ENCODE measurements at regions not wholly inside any gene's neighbourhood (a gene's known extent, or its start where the extent isn't known, plus 50 kb on each side); places are given as distances from the start of the nearest gene placed in this dataset.

- H2BK20ac ChIP-seq (ENCODE audit: low read length): no peak overlapping the region
- H4K8ac ChIP-seq (ENCODE audit: extremely low read depth, insufficient read depth, low read length): no peak overlapping the region
- no peak overlapping the region for H2AFZ ChIP-seq (ENCODE audit: low read length)
- H3K18ac ChIP-seq (ENCODE audit: extremely low read depth, low read length): no peak overlapping the region
- H3K27me3 ChIP-seq (replicated peaks in 1 of 4; ENCODE audit: control insufficient read depth in 3 of 4, extremely low read depth in 1 of 4, insufficient read depth in 3 of 4, low read length in 3 of 4): no peaks in the 10 kb centered on the region
- WGBS, 2 experiments (ENCODE audit: extremely low coverage in 1 of 2, insufficient coverage in 1 of 2, insufficient read length in 1 of 2, insufficient replicate concordance in 2 of 2, low coverage in 1 of 2, low lambda C conversion rate in 2 of 2, missing lambda C conversion rate in 1 of 2): 96% methylated on average over 6 of the region's 6 CpGs; no CpG with 5 or more reads in 1 of the 2 experiments
- H4K20me1 ChIP-seq (replicated peaks in 1 of 2; ENCODE audit: control insufficient read depth in 1 of 2, insufficient read depth in 2 of 2, low read length in 2 of 2): no peaks in the 10 kb centered on the region
- no peak overlapping the region for H3K4ac ChIP-seq (replicated peaks; ENCODE audit: insufficient read length, low read depth, low read length)
- no peak overlapping the region for H3K9ac ChIP-seq (replicated peaks in 1 of 4; ENCODE audit: extremely low read depth in 1 of 4, low read depth in 3 of 4, low read length in 3 of 4)
- CTCF ChIA-PET (ENCODE audit: partially characterized antibody): interaction anchor here (0.7 kb wide), 1 partner anchor 35 kb away, joined by 3 read pairs; no protein-coding TSS in a partner anchor
- no peak overlapping the region for H3K4me2 ChIP-seq (ENCODE audit: insufficient read depth in 1 of 2, low read depth in 2 of 2, low read length in 2 of 2)
- no peak overlapping the region for H4K91ac ChIP-seq (replicated peaks; ENCODE audit: insufficient read length, low read length)
- no peak overlapping the region for H3K23ac ChIP-seq (ENCODE audit: insufficient read length)
- H2AK5ac ChIP-seq (ENCODE audit: low read depth, low read length): no peak overlapping the region
- no peak for FAIRE-seq
- no peak for DNase-seq (ENCODE audit: low read depth in 1 of 2, low spot score in 2 of 2)
- H2BK120ac ChIP-seq (replicated peaks; ENCODE audit: low read depth, low read length): no peak overlapping the region
- H3K14ac ChIP-seq (ENCODE audit: insufficient read length): no peak overlapping the region
- H2BK5ac ChIP-seq (ENCODE audit: low read depth, low read length): no peak overlapping the region
- no peaks in the 10 kb centered on the region for H3K79me1 ChIP-seq (ENCODE audit: low read depth, low read length)
- no peak overlapping the region for H4K5ac ChIP-seq (ENCODE audit: insufficient read length, low read depth, low read length)
- H3K27ac ChIP-seq (ENCODE audit: low read depth, low read length): no peak overlapping the region
- H3K9me3 ChIP-seq (ENCODE audit: insufficient read depth in 2 of 2, low read depth in 1 of 2, low read length in 1 of 2): no peaks in the 10 kb centered on the region
- H2BK12ac ChIP-seq (ENCODE audit: low read depth, low read length): no peak overlapping the region
- H3K56ac ChIP-seq (replicated peaks; ENCODE audit: insufficient read length, low read depth, low read length): no peak overlapping the region
- no peak overlapping the region for H2BK15ac ChIP-seq (ENCODE audit: low read length)
- no peak overlapping the region for H3K4me3 ChIP-seq (ENCODE audit: extremely low read depth in 1 of 4, insufficient read depth in 2 of 4, low read depth in 3 of 4, low read length in 4 of 4)
- H3K23me2 ChIP-seq (ENCODE audit: low read depth, low read length): no peaks in the 10 kb centered on the region
- POLR2A ChIA-PET (ENCODE audit: partially characterized antibody): no interaction called here
- H3K79me2 ChIP-seq (ENCODE audit: control insufficient read depth in 1 of 2, insufficient read depth in 2 of 2, low read length in 2 of 2): no peaks in the 10 kb centered on the region
- H3K4me1 ChIP-seq (replicated peaks in 1 of 4; ENCODE audit: control insufficient read depth in 3 of 4, insufficient read depth in 4 of 4, low read length in 3 of 4): no peaks in the 10 kb centered on the region
- no peaks in the 10 kb centered on the region for H3K36me3 ChIP-seq (ENCODE audit: control insufficient read depth in 2 of 4, insufficient read depth in 4 of 4, low read length in 3 of 4)
- TF ChIP-seq MAFK (IDR thresholded peaks at IDR 0.05; ENCODE audit: low read depth, low read length): no peak
- no peak for TF ChIP-seq POLR2AphosphoS5 (IDR thresholded peaks at IDR 0.05; ENCODE audit: low read depth, low read length)
- no peak for TF ChIP-seq SIRT6 (IDR thresholded peaks at IDR 0.05; ENCODE audit: low read length)
- no peak for TF ChIP-seq TAF7 (optimal IDR thresholded peaks at IDR 0.05; ENCODE audit: borderline replicate concordance, low read depth, low read length)
- no peak for TF ChIP-seq RBBP5 (IDR thresholded peaks at IDR 0.05; ENCODE audit: borderline replicate concordance, low read depth, low read length)
- no peak for TF ChIP-seq GTF2F1 (IDR thresholded peaks at IDR 0.05; ENCODE audit: borderline replicate concordance, low read depth, low read length)
- TF ChIP-seq CREB1 (IDR thresholded peaks at IDR 0.05): no peak
- no peak for TF ChIP-seq EZH2 (IDR thresholded peaks at IDR 0.05; ENCODE audit: low read depth, low read length, severe bottlenecking)
- no peak for TF ChIP-seq GABPA (IDR thresholded peaks at IDR 0.05; ENCODE audit: borderline replicate concordance, insufficient read depth, low read length)
- no peak for TF ChIP-seq SIN3A (conservative IDR thresholded peaks at IDR 0.05 in 1 of 2, IDR thresholded peaks at IDR 0.05 in 1 of 2; ENCODE audit: low read depth in 1 of 2, low read length in 2 of 2)
- TF ChIP-seq MAX (IDR thresholded peaks at IDR 0.05): no peak
- TF ChIP-seq EGR1 (IDR thresholded peaks at IDR 0.05; ENCODE audit: borderline replicate concordance, low read depth, low read length): no peak
- no peak for TF ChIP-seq HDAC2 (IDR thresholded peaks at IDR 0.05; ENCODE audit: borderline replicate concordance in 1 of 2, low read depth in 2 of 2, low read length in 2 of 2)
- no peak for TF ChIP-seq ASH2L (IDR thresholded peaks at IDR 0.05; ENCODE audit: low read length)
- no peak for TF ChIP-seq CHD1 (IDR thresholded peaks at IDR 0.05; ENCODE audit: low read depth, low read length)
These were observed 1671.5 kb upstream of the SLC10A2 start for GRCh38 chr13:104737713-104738112.
